ENCODE measurements at regions not wholly inside any gene's neighbourhood (a gene's known extent, or its start where the extent isn't known, plus 50 kb on each side); places are given as distances from the start of the nearest gene placed in this dataset.

GRCh38 chrX:39497702-39498265, 600.0 kb downstream of the BCOR start:
- DNase-seq (ENCODE audit: low read depth, low spot score) = no peak

- DNase-seq (ENCODE audit: low read depth, low spot score) = no peak
Observed at GRCh38 chrX:39499996-39500395, 597.8 kb downstream of the BCOR start.

DNA sequence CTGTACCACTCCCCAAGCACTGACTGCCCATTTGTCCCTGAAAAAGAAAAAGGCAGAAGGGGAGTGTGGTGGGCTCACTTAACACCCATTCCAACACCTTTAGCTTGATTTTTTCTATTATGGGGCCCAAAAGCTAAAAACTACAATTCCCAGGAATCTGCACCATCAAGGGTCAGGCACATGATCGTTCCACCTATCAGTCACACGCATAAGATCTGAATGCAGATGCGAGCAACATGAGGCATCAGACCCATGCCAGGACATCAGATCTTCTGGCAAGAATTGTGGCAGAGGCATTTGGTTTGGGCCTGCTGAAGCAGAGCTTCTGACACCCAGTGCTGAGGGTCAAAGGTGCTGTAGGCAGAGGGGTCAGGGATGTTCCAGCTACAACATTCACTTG, 595.9 kb downstream of the BCOR start:
- no peak for DNase-seq (ENCODE audit: low read depth, low spot score)

- no peak for DNase-seq (ENCODE audit: low read depth, low spot score)
Observed at GRCh38 chrX:39502486-39502885, 595.3 kb downstream of the BCOR start.

DNA sequence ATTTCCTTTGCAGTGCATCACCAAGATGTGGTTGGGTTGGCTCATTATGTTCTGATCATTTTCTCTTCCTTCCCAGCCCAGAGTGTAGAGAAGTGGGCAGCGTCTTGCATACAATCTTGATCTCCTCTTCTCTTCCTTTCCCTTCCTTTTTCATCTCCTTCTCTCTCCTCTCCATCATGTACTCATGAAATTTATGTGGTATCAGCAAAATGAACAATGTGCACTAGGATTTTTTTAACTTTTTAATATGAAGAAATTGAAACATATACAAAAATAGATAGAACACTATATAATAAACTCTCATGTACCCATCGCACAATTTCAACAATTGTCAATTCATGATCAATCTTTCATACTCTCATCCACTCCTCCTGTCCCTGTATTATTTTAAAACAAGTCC, 593.5 kb downstream of the BCOR start:
- DNase-seq (ENCODE audit: low read depth, low spot score) = no peak

DNA sequence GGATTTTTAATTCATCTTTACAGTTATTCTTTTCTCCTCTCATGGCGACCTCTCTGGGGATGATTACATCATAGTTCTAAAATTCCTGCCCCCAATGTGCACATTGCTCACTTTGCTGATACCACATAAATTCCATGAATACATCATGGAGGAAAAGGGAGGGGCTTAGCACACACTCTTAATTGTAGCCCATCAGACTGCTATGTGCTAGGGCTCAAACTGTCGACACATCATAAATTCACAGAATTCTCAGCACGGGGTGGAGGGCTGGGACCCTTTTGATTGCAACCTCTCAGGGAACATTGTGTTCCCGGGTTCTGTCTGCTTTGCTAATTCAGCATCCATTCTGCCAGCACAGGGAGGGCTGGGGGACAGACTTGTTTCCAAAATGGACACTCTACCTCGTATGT, 592.9 kb downstream of the BCOR start:
- DNase-seq (ENCODE audit: low read depth, low spot score) = no peak

GRCh38 chrX:39506131-39506530, 591.6 kb downstream of the BCOR start:
- DNase-seq (ENCODE audit: low read depth, low spot score) = no peak

GRCh38 chrX:39507034-39507433, 590.7 kb downstream of the BCOR start:
- DNase-seq (ENCODE audit: low read depth, low spot score) = peak; percentile 67

DNA sequence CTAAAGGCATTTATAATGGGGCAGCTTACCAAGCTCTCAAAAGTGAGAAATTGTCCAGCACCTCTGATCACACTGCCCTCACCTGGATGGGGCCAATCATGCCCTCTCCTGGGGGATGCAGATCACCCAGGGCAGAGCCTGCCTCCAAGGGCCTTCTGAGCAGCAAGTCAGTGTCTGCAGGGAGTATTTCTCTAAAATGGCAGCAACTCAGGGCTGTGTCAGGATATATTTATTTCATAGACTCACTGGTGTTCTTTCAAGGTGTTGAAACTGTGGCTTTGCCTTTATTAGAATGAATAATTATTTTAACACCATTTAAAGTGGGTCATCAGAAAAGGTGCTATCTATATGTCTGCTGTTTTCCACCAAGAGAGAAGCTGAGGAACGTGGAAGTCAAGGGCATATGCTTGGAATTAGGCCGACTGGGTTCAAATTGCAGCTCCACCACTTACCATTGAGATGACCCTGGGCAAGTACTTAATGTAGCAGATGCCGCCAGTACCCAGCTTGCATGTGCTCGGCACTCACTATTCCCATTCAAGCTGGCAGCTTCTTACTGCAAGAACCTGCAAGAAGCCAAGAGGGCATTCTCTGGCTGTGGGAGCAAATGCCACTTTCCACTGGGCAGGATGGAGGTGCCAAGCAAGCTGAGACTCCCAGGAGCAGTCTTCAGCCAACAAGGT, 590.0 kb downstream of the BCOR start:
- DNase-seq (ENCODE audit: low read depth, low spot score) = no peak

DNA sequence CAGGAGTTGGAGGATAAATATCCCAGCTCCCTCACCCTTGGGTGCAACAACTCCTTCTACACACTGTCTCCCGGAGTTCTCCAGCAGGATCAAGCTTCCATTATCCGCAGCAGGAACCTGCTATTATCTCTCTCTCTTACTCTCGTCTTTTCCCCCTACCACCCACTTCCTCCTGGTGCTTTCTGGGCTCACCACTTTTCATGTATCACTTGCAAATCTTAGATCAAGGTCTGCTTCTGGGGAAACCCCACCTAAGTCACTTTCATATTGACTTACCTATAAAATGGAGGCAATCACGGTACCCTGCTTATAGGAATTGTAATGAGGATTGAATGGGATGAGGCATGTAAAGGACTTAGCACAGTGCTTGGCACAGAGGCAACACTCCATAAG, 589.5 kb downstream of the BCOR start:
- DNase-seq (ENCODE audit: low read depth, low spot score) = no peak

DNA sequence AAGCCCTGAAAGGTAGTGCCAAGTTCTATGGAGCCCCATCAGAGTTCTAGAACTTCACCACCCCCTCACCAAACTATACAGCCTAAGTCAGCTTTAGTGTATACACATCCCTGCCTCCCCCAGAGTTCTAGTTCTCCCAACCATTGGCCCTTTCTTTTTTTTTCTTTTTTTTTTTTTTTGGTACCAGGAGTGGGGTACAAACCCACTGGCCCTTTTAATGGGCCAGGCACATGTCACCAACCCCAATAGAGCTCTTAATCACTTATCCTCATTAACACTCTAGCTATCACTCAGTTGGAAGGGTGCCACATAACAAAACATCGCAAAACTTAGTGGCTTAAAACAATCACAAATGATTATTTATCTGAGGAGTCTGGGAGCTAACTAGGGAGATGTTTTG, 588.6 kb downstream of the BCOR start:
- no peak for DNase-seq (ENCODE audit: low read depth, low spot score)

- DNase-seq (ENCODE audit: low read depth, low spot score) = no peak
Observed at GRCh38 chrX:39513836-39514235, 583.9 kb downstream of the BCOR start.

GRCh38 chrX:39514801-39515200, 583.0 kb downstream of the BCOR start:
- no peak for DNase-seq (ENCODE audit: low read depth, low spot score)

DNA sequence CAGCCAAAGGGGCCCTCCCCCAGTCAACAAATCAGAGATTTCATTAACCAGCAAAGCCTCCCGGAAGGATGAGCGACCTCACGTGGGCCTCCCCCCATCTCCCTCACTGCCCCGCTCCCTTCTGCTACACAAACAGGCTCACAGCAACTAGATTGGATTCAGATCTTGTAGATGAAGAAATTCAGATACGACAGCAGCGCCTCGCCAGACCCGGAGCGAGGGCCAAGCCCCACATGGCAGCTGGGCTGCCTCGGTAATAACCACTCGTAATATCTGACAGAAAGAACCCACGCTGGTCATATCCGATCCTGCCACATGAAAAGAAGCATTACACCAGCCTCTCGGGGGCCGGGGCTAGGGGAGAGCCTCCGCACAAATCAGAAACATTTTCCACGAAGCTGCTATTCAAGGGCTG, 581.3 kb downstream of the BCOR start:
- DNase-seq (ENCODE audit: low read depth, low spot score) = no peak

GRCh38 chrX:39518476-39519029, 579.2 kb downstream of the BCOR start:
- DNase-seq (ENCODE audit: low read depth, low spot score) = no peak

DNA sequence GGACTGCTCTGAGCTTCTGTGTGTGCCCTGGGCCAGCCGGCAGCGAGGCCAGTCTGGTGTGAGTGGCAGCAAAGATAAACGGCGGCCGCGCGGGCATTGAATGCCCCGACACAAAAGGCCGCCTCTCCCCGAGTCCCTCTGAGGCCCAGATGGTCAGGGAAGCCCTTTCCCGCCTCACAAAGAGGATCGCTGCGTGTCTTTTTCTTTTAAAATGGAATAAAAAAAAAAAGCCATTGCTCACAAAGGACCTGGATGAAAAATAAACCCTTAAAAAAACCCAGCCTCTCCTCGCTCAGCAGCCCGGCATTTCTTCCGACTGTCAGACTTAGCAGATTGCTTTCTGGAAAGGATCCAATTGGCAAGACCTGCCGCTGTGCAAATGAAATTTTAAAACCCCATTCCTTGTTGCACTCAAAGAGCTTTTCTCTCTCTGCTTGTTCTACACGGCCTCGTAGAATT, 578.7 kb downstream of the BCOR start:
- no peak for DNase-seq (ENCODE audit: low read depth, low spot score)

DNA sequence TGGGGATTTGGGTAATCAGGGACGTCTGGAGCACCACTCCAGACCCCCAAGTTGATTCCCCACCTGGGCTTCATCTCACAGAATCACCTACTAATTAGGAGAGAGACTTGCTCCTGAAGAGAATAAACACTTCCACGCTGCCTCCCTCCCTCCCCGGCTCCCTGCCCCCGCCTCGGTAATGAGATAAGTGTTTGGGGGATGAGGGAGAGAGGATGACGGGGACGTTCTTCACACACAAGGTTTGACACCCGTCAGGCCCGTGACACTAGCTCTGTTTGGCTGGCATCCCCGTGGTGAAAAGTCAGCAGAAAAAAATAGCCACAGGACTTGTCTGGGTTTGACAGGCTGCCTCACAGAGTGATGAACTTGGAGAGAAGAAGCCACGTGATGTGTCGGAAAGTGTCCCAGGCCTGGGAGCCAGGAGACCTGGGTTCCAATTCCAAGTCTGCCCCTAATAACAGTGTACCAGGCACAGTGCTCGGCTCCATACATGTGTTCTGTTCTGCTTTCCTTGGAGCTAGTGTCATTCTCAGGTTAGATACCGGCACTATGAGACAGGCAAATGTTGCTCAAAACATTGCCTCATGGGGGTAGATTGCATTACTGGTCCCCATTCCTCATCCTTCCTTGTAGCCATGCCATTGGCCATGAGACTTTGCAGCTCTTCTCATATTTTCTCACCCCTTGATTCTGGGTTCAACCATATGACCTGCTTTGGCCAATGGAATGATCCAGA, 578.0 kb downstream of the BCOR start:
- DNase-seq (ENCODE audit: low read depth, low spot score) = no peak

GRCh38 chrX:39525758-39526157, 572.0 kb downstream of the BCOR start:
- DNase-seq (ENCODE audit: low read depth, low spot score) = no peak

DNA sequence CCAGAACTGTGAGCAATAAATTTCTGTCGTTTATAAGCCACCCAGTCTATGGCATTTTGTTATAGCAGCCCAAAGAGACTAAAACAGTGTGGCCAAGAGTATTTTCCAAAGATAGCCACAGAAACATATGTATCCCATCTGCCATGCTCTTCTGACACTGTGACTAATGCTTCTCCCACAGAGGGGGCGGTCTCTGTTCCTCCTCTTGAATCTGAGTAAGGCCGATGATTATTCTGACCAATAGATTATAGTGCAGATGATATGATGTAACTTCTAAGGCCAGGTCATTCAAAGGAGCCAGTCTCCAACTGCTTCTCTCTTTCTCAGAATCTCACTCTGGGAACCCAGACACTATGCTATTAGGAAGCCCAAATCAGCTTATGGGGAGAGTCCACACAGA, 570.7 kb downstream of the BCOR start:
- DNase-seq (ENCODE audit: low read depth, low spot score) = no peak

DNA sequence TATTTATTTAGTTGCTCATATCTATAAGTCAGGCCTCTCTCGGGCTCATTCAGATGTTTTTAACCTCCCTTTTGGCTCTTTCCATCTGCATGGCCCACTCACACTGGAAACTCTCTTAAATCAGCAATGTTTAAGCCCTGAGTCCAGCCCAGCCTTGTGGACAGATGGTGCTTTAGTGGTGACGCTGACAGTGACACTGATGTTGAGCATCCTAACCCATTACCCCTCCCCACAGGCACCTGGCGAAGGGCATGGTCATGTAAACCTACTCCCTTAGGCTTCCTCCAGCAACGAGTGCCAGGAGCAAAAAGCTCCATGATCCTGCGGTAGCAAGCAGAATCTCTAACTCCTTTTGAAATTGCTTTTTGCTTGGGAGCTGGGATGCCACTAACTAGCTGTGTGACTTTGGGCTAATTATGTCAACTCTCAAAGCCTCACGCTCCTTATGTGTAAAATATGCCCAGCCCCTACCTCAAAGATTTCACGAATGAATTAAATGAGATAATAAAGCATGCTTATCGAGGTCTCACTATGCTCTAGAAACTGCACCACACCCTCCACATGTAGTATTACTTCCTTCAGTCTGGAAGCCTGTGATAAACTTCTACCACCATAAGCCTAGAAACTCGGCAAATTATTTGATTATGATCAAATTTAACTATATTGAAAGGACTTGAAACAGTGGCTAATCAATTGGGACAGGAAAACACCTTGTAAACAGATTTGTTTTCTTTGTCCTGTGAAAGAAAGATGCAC, 569.4 kb downstream of the BCOR start:
- DNase-seq (ENCODE audit: low read depth, low spot score) = no peak

GRCh38 chrX:39532761-39533160, 565.0 kb downstream of the BCOR start:
- DNase-seq (ENCODE audit: low read depth, low spot score) = no peak

DNA sequence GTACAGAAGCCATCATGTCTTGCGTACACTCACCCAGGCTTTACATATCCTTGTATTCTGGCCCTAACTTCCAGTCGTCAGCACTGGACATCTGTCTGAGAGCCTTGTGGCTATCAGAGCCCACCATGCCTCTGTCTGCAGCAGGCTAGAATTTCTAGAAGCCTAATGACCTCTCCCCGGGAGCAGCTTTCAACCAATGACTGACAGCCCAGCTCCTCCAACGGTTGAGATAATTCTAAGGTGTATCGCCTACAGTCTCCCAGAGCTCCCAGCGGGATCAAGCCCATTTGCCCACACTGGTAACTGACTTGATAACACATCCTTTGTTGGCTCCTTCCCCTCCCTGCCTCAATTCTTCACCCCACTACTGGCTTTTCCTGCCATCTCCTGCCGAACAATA, 562.8 kb downstream of the BCOR start:
- DNase-seq (ENCODE audit: low read depth, low spot score) = no peak

Data from ELF-1 (cell line).